OCI-LY7 (cell line): ENCODE measurements at regions not wholly inside any gene's neighbourhood (a gene's known extent, or its start where the extent isn't known, plus 50 kb on each side); places are given as distances from the start of the nearest gene placed in this dataset.
"Not testable (repeated sequence)": the region's sequence is repeated elsewhere in the genome, so short reads cannot be mapped to it uniquely, and the experiment has no call there.

ENCODE experiments used
- EZH2phosphoT487 ChIP-seq: fragments of 200-600 bp; sonication (generic); IDR thresholded peaks from 2 replicates; pipeline ENCODE4 v1.6.1; 2018; ENCODE audit warnings: low read depth, borderline replicate concordance, mild to moderate bottlenecking, mixed run types, antibody characterized with exemption, low read length, moderate library complexity, mixed read lengths
- TF ChIP-seq, protein P1 (sequence below): fragments of 200-600 bp; sonication (generic); conservative IDR thresholded peaks from 2 replicates; pipeline ENCODE4 v1.5.1; 2014; ENCODE audit warnings: mild to moderate bottlenecking, antibody characterized with exemption, low read length, moderate library complexity, mixed read lengths

DNA sequence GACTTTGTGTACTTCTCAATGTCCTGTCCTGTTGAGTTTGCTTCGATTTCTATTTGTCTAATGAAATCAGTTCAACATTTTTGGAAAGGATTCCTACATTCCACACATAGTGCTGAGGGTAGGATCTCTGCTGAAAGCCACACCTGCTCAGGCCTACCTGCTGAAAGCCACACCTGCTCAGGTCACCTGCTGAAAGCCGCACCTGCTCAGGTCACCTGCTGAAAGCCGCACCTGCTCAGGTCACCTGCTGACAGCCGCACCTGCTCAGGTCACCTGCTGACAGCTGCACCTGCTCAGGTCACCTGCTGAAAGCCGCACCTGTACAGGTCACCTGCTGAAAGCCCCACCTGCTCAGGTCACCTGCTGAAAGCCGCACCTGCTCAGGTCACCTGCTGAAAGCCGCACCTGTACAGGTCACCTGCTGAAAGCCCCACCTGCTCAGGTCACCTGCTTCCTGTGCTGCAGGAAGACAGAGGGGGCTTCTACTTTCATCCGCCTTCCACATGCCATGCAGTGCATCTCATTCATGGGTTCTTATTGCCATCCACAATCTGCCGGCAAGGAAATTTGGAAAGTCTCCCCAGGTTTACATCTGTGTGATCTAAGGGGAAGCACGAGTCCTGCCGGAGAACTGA lies 340.3 kb downstream of the THBS2 start:
- TF ChIP-seq, protein P1, sequence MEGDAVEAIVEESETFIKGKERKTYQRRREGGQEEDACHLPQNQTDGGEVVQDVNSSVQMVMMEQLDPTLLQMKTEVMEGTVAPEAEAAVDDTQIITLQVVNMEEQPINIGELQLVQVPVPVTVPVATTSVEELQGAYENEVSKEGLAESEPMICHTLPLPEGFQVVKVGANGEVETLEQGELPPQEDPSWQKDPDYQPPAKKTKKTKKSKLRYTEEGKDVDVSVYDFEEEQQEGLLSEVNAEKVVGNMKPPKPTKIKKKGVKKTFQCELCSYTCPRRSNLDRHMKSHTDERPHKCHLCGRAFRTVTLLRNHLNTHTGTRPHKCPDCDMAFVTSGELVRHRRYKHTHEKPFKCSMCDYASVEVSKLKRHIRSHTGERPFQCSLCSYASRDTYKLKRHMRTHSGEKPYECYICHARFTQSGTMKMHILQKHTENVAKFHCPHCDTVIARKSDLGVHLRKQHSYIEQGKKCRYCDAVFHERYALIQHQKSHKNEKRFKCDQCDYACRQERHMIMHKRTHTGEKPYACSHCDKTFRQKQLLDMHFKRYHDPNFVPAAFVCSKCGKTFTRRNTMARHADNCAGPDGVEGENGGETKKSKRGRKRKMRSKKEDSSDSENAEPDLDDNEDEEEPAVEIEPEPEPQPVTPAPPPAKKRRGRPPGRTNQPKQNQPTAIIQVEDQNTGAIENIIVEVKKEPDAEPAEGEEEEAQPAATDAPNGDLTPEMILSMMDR = not testable (repeated sequence)
- not testable (repeated sequence) for TF ChIP-seq EZH2phosphoT487
